Parathyroid adenoma (tissue), 2 donors: ENCODE measurements at regions not wholly inside any gene's neighbourhood (a gene's known extent, or its start where the extent isn't known, plus 50 kb on each side); places are given as distances from the start of the nearest gene placed in this dataset.

Experiments
- H2AFZ ChIP-seq: fragments of 300-600 bp; sonication (generic); one replicate; pipeline ENCODE4 v1.7.0; 2017; ENCODE audit warnings: antibody characterized with exemption, mild to moderate bottlenecking
- H3K27ac ChIP-seq: fragments of 300-600 bp; sonication (generic); one replicate; pipeline ENCODE4 v1.7.0; 2017
- H3K27me3 ChIP-seq: fragments of 300-600 bp; sonication (generic); one replicate; pipeline ENCODE4 v1.7.0; 2017; ENCODE audit warnings: low read length; ENCODE audit not compliant: control insufficient read depth, insufficient read depth
- H3K36me3 ChIP-seq: fragments of 300-600 bp; sonication (generic); one replicate; pipeline ENCODE4 v1.7.0; 2017; ENCODE audit warnings: low read length; ENCODE audit not compliant: control insufficient read depth, insufficient read depth
- H3K4me1 ChIP-seq: fragments of 300-600 bp; sonication (generic); one replicate; pipeline ENCODE4 v1.7.0; 2017; ENCODE audit warnings: control low read depth
- H3K4me2 ChIP-seq: fragments of 300-600 bp; sonication (generic); one replicate; pipeline ENCODE4 v1.7.0; 2017; ENCODE audit warnings: low read length
- H3K4me3 ChIP-seq: fragments of 300-600 bp; sonication (generic); one replicate; pipeline ENCODE4 v1.7.0; 2017; ENCODE audit warnings: low read depth, low read length
- H3K79me2 ChIP-seq: fragments of 300-600 bp; sonication (generic); one replicate; pipeline ENCODE4 v1.7.0; 2017; ENCODE audit warnings: control low read depth
- H3K9ac ChIP-seq: fragments of 300-600 bp; sonication (generic); one replicate; pipeline ENCODE4 v1.7.0; 2017; ENCODE audit warnings: mild to moderate bottlenecking
- H3K9me3 ChIP-seq: fragments of 300-600 bp; sonication (generic); one replicate; pipeline ENCODE4 v1.7.0; 2017; ENCODE audit warnings: low read length; ENCODE audit not compliant: control insufficient read depth
- CTCF ChIP-seq: fragments of 300-600 bp; sonication (generic); IDR thresholded peaks from one replicate; pipeline ENCODE4 v1.7.0; 2017; ENCODE audit warnings: antibody characterized with exemption, mild to moderate bottlenecking
- donor health status: primary hyperparathyroidism.

- H3K4me3 ChIP-seq, result no peak overlapping the region
- no peak overlapping the region for H3K4me2 ChIP-seq
- H3K9me3 ChIP-seq, result no peaks in the 10 kb centered on the region
- H3K27ac ChIP-seq, result no peak overlapping the region
- no peak overlapping the region for H3K9ac ChIP-seq
- no peaks in the 10 kb centered on the region for H3K4me1 ChIP-seq
- no peaks in the 10 kb centered on the region for H3K79me2 ChIP-seq
- H3K36me3 ChIP-seq, result no peaks in the 10 kb centered on the region
- H3K27me3 ChIP-seq, result no peaks in the 10 kb centered on the region
- H2AFZ ChIP-seq, result no peak overlapping the region
- TF ChIP-seq CTCF, result no peak
Measured at GRCh38 chr6:40973304-40973703, 65.7 kb downstream of the UNC5CL start.

GRCh38 chr6:40972814-40973213, 66.2 kb downstream of the UNC5CL start:
- TF ChIP-seq CTCF, result no peak
- no peaks in the 10 kb centered on the region for H3K27me3 ChIP-seq
- H2AFZ ChIP-seq, result no peak overlapping the region
- H3K36me3 ChIP-seq, result no peaks in the 10 kb centered on the region
- H3K4me3 ChIP-seq, result no peak overlapping the region
- no peak overlapping the region for H3K27ac ChIP-seq
- H3K9ac ChIP-seq, result no peak overlapping the region
- H3K4me1 ChIP-seq, result no peaks in the 10 kb centered on the region
- H3K79me2 ChIP-seq, result no peaks in the 10 kb centered on the region
- H3K9me3 ChIP-seq, result no peaks in the 10 kb centered on the region
- H3K4me2 ChIP-seq, result no peak overlapping the region

GRCh38 chr6:40972190-40972589, 66.8 kb downstream of the UNC5CL start:
- no peaks in the 10 kb centered on the region for H3K27me3 ChIP-seq
- no peaks in the 10 kb centered on the region for H3K9me3 ChIP-seq
- no peaks in the 10 kb centered on the region for H3K36me3 ChIP-seq
- no peak for TF ChIP-seq CTCF
- no peaks in the 10 kb centered on the region for H3K4me1 ChIP-seq
- H3K4me2 ChIP-seq, result no peak overlapping the region
- no peak overlapping the region for H2AFZ ChIP-seq
- H3K27ac ChIP-seq, result no peak overlapping the region
- H3K9ac ChIP-seq, result no peak overlapping the region
- no peak overlapping the region for H3K4me3 ChIP-seq
- no peaks in the 10 kb centered on the region for H3K79me2 ChIP-seq

- Histone ChIP-seq H3K27me3 (no peaks in the 10 kb centered on the region), H3K4me2 (no peak overlapping the region), H3K27ac (no peak overlapping the region), H3K9me3 (no peaks in the 10 kb centered on the region), H3K4me1 (no peaks in the 10 kb centered on the region), H2AFZ (no peak overlapping the region), H3K79me2 (no peaks in the 10 kb centered on the region), H3K9ac (no peak overlapping the region), H3K4me3 (no peak overlapping the region), H3K36me3 (no peaks in the 10 kb centered on the region)
- no peak for TF ChIP-seq CTCF
Measured at GRCh38 chr6:40968620-40969164, 70.3 kb downstream of the UNC5CL start.

- H2AFZ ChIP-seq, result no peak overlapping the region
- no peak overlapping the region for H3K4me2 ChIP-seq
- H3K79me2 ChIP-seq, result no peaks in the 10 kb centered on the region
- H3K27me3 ChIP-seq, result no peaks in the 10 kb centered on the region
- H3K27ac ChIP-seq, result no peak overlapping the region
- no peak overlapping the region for H3K4me3 ChIP-seq
- no peaks in the 10 kb centered on the region for H3K4me1 ChIP-seq
- TF ChIP-seq CTCF, result no peak
- no peak overlapping the region for H3K9ac ChIP-seq
- H3K9me3 ChIP-seq, result no peaks in the 10 kb centered on the region
- no peaks in the 10 kb centered on the region for H3K36me3 ChIP-seq
Measured at GRCh38 chr6:40966860-40967259, 72.2 kb downstream of the UNC5CL start.
